NCI-H2029 treated with DMSO at 0.1 percent for 48 hours (cell line): ENCODE measurements at regions not wholly inside any gene's neighbourhood (a gene's known extent, or its start where the extent isn't known, plus 50 kb on each side); places are given as distances from the start of the nearest gene placed in this dataset.

Source experiments
- DNase-seq: peaks from one replicate; lab custom pipeline; 2025; lab: John Stamatoyannopoulos, UW

DNA sequence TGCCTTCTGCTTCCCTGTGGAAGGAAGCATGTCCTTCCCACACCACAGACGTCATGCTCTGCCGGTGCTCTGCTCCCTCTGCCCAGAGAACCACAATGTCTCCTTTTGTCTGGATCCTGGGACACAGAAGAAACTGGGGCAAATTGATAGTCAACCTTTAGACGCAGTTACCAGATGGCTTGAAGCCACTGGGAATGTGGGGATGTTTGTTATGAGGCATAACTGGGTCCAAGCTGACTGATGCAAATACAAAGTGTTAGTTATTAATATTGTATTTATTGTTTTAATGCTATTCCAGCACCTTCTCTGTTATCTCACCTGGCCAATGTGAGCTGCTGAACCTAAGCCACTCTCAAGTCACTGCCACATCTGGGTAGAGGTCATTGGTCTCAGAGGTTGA is 322.2 kb downstream of the SHANK2 start:
- DNase-seq: no peak

DNA sequence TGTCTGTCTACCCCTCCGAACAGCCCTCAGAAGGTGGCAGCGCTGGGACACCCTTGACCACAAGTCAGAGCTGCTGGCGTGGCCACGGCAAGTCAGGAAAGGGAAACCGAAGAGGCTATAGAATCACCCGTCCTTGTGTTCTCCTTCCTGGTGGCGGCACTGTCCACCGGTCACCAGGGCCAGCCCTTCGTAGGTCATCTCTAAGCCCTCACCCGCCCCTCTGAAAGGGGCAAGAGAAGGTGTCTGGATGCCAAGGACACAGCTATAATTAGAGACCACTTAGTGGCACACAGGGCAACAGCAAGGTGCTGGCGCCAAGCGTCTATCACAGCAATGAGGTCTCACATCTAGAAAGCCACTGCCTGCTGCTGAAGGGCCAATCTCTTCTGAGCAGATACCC is 320.9 kb downstream of the SHANK2 start:
- DNase-seq: no peak

DNA sequence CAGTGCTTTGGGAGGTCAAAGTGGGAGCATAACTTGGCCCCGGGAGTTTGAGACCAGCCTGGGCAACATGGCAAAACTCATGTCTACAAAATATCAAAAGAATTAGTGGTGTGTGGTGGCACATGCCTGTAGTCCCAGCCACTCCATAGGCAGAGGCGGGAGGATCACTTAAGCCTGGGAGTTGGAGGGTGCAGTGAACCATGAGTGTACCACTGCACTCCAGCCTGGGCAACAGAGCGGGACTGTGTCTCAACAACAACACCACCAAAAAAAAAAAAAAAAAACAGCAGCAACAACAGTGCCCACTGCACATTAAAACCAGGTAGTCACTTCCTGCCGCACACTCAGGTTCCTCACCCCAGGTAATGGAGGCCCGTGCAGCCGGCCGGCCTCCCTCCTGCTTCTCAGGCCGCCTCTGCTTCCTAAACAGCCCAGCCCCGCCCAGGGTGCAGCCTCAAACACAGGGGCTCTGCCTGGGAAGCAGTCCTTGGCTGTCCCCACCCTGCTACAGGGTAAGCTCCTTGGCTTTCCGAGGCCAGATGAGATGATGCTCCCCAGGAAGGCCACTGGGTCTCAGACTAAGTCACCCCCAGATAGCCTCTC is 318.3 kb downstream of the SHANK2 start:
- no peak for DNase-seq

DNA sequence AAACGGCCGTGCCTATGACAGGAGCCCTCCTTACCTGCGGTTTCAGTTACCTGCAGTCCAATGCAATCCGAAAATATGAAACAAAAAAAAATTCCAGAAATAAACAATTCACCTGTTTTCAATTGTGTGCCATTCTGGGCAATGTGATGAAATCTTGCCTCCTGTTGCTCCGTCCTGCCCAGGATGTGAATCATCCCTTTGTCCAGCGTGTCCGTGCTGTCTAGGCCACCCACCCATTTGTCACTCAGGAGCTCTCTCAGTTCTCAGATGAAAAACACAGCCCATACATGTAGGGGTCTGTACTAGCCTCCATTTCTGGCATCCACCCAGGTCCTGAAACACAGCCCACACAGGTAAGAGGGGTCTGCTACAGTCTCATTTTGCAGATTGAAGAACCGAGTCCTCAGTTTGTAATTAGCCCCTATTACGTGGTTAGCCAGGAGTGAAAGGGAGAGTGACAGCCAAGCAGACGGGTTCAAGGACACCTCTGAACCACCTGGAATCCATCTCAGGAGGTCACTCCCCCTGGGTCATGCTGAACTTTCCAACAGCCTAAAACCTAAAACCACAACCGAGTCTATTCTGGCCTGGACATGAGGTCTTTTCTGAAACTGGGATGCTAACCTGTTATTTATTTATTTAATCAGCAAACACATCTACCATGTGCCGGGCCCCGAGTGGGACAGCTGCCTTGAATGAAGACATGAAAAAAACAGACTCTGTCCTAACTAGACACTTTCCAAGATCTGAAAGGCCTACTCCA is 317.2 kb downstream of the SHANK2 start:
- DNase-seq: no peak

DNA sequence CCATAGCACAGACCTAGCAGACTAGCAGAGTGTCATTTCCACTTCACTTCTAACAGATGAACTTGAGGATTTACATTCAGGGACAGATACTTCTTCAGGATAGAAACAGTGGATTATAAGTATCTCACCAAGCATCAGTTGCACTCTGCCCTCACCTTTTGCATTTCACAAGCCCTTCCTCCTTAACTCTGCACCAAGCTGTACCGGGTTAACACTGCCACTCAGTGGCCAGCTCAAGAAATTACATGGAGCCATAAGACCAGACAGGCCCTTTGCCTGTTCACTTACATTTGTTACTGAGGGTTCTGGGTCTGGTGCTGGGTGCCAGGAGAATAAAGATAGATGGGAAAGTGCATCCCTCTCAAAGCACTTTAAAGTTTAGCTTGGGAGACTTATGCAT is 309.8 kb downstream of the SHANK2 start:
- peak; percentile 12 for DNase-seq

DNA sequence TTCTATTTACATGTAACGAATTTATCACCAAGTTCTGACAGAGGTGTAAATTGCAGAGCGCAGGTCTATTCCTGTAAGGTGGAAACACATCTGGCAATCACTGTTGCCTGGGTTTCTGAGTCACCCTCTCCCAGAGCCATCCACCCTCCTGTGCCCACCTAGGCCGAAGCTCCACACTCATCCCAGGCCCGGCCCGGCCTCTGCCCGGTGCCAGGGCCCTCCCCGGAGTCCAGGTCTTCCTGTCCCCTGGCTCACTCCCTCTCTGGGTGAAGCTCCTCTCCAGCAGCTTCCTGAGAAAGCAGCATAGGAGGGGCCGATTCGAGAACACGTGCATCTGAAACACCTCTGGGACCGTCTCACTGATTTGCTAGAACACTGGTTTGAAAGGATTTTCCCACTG is 308.2 kb downstream of the SHANK2 start:
- no peak for DNase-seq

DNA sequence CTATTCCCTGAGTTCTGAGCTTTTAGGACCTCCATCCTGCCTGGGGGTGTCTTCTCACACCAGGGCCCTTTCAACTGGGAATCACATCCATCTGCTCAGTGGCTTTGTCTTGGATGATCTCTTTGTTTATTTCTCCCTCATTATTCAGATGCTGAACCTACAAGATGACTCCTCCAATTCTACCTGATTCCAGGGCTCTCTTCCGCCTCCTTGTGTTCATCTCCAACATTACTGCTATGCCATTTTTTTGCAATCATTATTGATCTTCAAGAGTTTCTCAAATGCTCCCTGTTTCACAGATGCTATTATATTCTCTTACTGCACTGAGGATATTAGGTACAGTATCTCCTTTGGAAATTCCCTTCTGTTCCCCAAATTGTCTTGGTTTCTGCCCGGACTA is 307.7 kb downstream of the SHANK2 start:
- DNase-seq: no peak

DNA sequence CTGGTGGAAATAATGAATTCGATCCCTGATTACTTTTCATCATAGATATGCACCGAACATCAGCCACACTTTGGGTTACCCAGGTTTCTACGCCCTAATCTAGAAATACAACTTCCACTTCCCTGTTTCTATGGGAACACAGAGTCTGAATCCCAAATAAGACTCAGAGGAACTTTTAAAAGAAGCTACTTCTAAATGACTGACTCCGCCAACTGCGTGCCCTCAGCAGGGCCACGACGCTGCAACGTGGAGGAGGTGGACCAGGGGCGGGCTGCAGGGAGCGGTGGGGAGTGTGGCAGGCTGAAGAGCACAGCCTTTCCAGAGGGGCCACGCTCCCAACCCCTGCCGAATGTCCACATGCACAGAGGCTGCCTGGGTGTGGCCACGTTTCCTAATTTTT is 304.0 kb downstream of the SHANK2 start:
- no peak for DNase-seq

DNA sequence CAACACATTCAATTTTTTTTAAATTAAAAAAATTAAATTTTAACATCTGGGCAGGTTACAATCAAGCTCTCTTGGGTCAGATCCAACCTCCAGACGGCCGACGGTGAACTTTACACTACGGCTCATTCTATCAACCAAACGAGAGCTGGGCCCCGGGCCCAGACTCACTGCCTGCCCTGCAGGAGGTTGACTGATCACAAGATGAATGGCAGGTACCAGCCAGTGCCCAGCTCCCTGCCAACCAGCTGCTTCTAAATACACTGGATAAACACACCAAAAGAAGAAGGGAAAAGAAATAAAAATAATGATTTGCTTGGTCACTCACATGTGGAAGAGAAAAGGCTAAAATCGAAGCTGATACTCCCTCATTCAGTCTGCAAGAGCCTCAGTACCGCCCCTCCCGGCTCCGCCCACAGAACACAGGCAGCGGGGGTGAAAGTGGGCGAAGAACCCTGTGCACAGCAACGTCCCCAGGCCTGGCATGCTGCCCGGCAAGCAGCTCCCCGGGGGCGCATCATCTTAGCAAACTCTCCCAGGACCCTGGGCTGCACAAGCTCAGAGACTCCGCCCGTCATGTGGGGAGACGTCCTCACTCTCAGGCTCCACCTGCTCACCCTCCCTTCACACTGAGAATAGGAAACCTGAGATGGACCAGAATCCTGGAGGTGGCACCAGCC is 303.4 kb downstream of the SHANK2 start:
- peak; percentile 48 for DNase-seq

DNA sequence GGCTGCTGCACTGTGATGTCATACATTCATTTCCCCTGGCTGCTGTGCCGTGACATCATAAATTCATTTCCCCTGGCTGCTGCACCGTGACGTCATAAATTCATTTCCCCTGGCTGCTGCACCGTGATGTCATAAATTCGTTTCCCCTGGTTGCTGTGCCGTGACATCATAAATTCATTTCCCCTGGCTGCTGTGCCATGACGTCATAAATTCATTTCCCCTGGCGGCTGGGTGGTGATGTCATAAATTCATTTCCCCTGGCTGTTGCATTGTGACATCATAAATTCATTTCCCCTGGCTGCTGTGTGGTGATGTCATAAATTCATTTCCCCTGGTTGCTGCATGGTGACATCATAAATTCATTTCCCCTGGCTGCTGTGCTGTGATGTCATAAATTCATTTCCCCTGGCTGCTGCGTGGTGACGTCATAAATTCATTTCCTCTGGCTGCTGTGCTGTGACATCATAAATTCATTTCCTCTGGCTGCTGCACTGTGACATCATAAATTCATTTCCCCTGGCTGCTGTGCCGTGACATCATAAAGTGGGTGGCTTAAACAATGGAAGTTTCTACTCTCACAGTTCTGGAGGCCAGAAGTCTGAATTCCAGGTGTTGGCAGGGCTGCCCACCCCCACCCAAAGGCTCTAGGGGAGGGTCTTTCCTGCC is 301.1 kb downstream of the SHANK2 start:
- DNase-seq: no peak

DNA sequence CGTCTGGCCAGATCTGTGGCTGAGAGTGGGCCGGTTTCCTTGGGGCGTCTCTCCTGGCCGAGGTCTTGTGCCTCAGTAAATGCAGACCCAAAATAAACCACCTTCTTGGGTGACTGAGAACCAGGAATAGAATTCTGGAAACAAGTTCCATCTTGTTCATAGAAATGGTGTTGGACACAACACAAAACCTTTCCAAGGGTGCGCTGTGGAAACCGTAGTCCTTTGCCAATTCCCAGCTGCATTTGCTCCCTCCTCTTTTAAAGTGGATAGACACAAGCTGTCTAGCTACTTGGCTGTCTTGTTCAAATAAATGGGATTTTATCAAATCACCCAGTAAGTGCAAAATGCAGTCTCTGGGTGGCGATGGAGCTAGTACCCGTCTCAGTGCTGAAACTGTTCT is 300.2 kb downstream of the SHANK2 start:
- DNase-seq: no peak

DNA sequence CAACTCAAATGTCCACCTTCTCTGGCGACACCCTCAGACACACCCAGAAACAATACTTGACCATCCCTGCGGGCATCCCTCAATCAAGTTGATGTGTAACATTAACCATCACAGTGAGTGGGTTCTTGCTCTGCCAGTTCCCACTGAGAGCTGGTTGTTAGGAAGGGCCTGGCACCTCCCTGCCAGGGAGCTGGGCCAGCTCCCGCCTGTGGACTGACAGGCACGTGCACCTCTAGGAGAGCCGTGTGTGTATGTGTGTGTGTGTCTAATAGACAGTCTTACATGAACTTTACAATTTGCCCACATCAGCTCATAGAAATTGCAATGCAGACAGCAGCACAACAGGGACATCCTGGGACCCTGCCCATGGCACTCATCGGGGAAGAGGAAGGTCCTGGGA is 298.7 kb downstream of the SHANK2 start:
- DNase-seq: no peak

DNA sequence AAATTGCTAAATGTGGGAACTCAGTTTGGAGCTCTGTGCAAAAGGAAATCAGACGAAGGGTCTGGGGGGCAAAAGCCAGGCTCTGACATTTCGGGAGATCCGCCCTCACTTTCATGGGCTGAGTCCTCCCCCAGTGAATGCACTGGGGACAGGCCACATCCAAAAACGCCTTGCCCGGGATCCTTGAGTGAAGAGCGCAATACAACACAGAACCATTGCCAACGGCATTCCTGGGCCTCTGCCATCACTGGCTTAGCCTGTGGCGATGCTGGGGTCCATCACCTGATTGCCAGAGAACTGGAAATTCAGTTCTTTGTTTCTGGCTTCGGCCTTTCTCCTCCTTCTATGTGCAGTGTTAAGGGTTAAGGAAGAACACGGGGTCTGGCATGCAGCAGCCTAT is 297.9 kb downstream of the SHANK2 start:
- no peak for DNase-seq
